OCI-LY7 (cell line): ENCODE measurements at regions not wholly inside any gene's neighbourhood (a gene's known extent, or its start where the extent isn't known, plus 50 kb on each side); places are given as distances from the start of the nearest gene placed in this dataset.

ENCODE experiments used
- BruUV-seq: library from RNA; stranded (reverse); fragments of 400-500 nt; replicated peaks from 2 replicates; lab custom pipeline; 2021; lab: Mats Ljungman, UMichigan
- CTCF ChIA-PET: fragments of 300-600 bp; sonication (Branson Sonifier 250); formaldehyde crosslinking; loops from one replicate; lab custom pipeline; 2022; ENCODE audit warnings: antibody characterized with exemption; ENCODE audit not compliant: unreplicated experiment; lab: Charles Lee
- POLR2A ChIA-PET: fragments of 300-600 bp; sonication (Branson Sonifier 250); formaldehyde crosslinking; loops from one replicate; lab custom pipeline; 2022; ENCODE audit warnings: antibody characterized with exemption; lab: Charles Lee
- DNase-seq: peaks from one replicate; pipeline ENCODE4 v3.0.0-alpha.2; 2015; ENCODE audit warnings: low spot score
- H2AFZ ChIP-seq: fragments of 200-600 bp; sonication (generic), shearing (Covaris generic); 2 replicates; pipeline ENCODE4 v1.6.1; 2014; ENCODE audit warnings: mild to moderate bottlenecking, antibody characterized with exemption, low read length, moderate library complexity
- H3K27ac ChIP-seq: fragments of 200-600 bp; sonication (generic); 2 replicates; pipeline ENCODE4 v1.5.1; 2014; ENCODE audit warnings: mixed run types, low read depth, mild to moderate bottlenecking, moderate library complexity, low read length, inconsistent platforms; ENCODE audit not compliant: poor library complexity, severe bottlenecking
- H3K36me3 ChIP-seq: fragments of 200-600 bp; sonication (generic); 2 replicates; pipeline ENCODE4 v1.6.1; 2014; ENCODE audit warnings: mild to moderate bottlenecking, antibody characterized with exemption, low read length, moderate library complexity, mixed read lengths; ENCODE audit not compliant: insufficient read depth
- H3K4me1 ChIP-seq: fragments of 200-600 bp; sonication (generic); 2 replicates; pipeline ENCODE4 v1.5.1; 2014; ENCODE audit warnings: mild to moderate bottlenecking, low read length; ENCODE audit not compliant: insufficient read depth, poor library complexity, severe bottlenecking
- H3K4me2 ChIP-seq: fragments of 200-600 bp; sonication (generic); 2 replicates; pipeline ENCODE4 v1.6.1; 2014; ENCODE audit warnings: mild to moderate bottlenecking, low read length
- H3K4me3 ChIP-seq: fragments of 200-600 bp; sonication (generic); 2 replicates; pipeline ENCODE4 v1.5.1; 2014; ENCODE audit warnings: mild to moderate bottlenecking, low read depth, low read length; ENCODE audit not compliant: poor library complexity, severe bottlenecking
- H3K79me2 ChIP-seq: fragments of 200-600 bp; sonication (generic); 2 replicates; pipeline ENCODE4 v1.6.1; 2016; ENCODE audit warnings: low read depth, mild to moderate bottlenecking, low read length, moderate library complexity, mixed read lengths; ENCODE audit not compliant: insufficient read depth
- H3K9me2 ChIP-seq: fragments of 200-600 bp; sonication (generic); 2 replicates; pipeline ENCODE4 v1.6.1; 2016; ENCODE audit warnings: mild to moderate bottlenecking, low read length, mixed read lengths; ENCODE audit not compliant: insufficient read depth
- H3K9me3 ChIP-seq: fragments of 200-600 bp; sonication (generic); 2 replicates; pipeline ENCODE4 v1.6.1; 2014; ENCODE audit warnings: mild to moderate bottlenecking, mixed run types, low read length, mixed read lengths
- H4K20me1 ChIP-seq: fragments of 200-600 bp; sonication (generic); 2 replicates; pipeline ENCODE4 v1.6.1; 2014; ENCODE audit warnings: mild to moderate bottlenecking, antibody characterized with exemption, low read length, moderate library complexity, mixed read lengths; ENCODE audit not compliant: insufficient read depth
- EZH2phosphoT487 ChIP-seq: fragments of 200-600 bp; sonication (generic); IDR thresholded peaks from 2 replicates; pipeline ENCODE4 v1.6.1; 2018; ENCODE audit warnings: low read depth, borderline replicate concordance, mild to moderate bottlenecking, mixed run types, antibody characterized with exemption, low read length, moderate library complexity, mixed read lengths
- intact Hi-C: fragments of 100-400 bp; cut with micrococcal nuclease; formaldehyde crosslinking; loops from one replicate; pipeline ENCODE4 v1.10.0; 2022; ENCODE audit not compliant: unreplicated experiment
- TF ChIP-seq, protein P1 (sequence below): fragments of 200-600 bp; sonication (generic); conservative IDR thresholded peaks from 2 replicates; pipeline ENCODE4 v1.5.1; 2014; ENCODE audit warnings: mild to moderate bottlenecking, antibody characterized with exemption, low read length, moderate library complexity, mixed read lengths

DNA sequence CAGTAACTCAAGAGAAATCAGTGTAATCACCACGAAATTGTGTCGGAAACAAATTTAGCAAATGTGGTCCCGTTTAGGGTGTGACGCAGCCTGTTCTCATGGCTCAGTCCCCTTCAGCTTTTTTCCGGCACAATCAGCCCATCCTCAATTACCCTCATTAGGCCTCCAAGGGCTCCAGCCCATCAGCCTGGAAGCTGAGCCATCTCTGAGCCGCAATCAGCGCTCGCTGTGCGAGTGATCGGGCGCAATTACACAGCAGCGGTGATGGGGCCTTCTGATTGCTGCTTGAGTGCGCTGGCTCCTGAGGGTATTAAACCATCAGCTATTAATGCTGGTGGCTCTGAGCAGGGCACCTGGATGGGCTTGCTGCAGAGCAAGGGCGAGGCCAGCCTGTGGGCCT, 55.6 kb downstream of the PLXNA1 start:
- Histone ChIP-seq H2AFZ (no peak overlapping the region), H3K4me2 (no peak overlapping the region), H3K36me3 (no peaks in the 10 kb centered on the region), H3K9me3 (no peaks in the 10 kb centered on the region), H3K4me1 (peaks cover 3% of the 10 kb centered on the region), H4K20me1 (no peaks in the 10 kb centered on the region), H3K79me2 (no peaks in the 10 kb centered on the region), H3K9me2 (no peaks in the 10 kb centered on the region), H3K4me3 (no peak overlapping the region), H3K27ac (no peak overlapping the region)
- intact Hi-C loops, result no loop called here
- POLR2A ChIA-PET, result no interaction called here
- no peak for DNase-seq
- CTCF ChIA-PET, result no interaction called here
- BruUV-seq, result no TSS peak
- TF ChIP-seq, protein P1, sequence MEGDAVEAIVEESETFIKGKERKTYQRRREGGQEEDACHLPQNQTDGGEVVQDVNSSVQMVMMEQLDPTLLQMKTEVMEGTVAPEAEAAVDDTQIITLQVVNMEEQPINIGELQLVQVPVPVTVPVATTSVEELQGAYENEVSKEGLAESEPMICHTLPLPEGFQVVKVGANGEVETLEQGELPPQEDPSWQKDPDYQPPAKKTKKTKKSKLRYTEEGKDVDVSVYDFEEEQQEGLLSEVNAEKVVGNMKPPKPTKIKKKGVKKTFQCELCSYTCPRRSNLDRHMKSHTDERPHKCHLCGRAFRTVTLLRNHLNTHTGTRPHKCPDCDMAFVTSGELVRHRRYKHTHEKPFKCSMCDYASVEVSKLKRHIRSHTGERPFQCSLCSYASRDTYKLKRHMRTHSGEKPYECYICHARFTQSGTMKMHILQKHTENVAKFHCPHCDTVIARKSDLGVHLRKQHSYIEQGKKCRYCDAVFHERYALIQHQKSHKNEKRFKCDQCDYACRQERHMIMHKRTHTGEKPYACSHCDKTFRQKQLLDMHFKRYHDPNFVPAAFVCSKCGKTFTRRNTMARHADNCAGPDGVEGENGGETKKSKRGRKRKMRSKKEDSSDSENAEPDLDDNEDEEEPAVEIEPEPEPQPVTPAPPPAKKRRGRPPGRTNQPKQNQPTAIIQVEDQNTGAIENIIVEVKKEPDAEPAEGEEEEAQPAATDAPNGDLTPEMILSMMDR, result no peak
- no peak for TF ChIP-seq EZH2phosphoT487

DNA sequence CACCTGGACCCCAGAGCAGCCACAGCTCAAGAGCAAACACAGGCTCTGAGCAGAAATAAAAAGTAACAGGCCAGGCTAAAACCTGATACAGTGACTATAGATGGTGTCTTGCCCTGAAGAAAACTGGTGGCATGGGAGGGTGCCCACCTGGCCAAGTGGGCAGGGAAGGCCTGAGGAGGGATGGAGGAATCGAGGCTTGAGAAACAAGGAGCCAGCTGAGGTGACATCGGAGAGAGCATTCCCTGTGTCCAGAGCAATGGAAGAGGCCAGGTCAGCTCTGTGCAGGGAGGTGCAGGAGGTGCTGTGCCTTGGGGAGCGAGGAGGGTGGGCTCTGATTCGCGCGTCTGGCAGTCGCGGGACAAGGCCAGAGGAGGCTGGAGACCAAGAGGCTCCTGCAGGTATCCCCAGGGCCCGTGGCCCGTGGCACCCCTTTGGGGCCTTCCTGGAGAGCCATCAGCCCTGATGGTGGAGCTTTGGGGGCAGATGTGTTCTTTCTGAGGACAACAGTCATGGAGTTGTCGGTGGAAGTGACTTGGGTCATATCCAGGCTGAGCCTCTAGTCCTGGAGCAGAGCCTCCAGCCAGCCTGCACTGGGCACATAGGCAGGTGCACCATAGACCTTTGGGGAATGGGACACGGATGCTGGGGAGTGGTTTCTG, 56.1 kb downstream of the PLXNA1 start:
- no peak overlapping the region for H3K4me3 ChIP-seq
- no peak overlapping the region for H3K27ac ChIP-seq
- no peak overlapping the region for H2AFZ ChIP-seq
- BruUV-seq, result no TSS peak
- no peaks in the 10 kb centered on the region for H3K79me2 ChIP-seq
- CTCF ChIA-PET, result no interaction called here
- no peak for TF ChIP-seq EZH2phosphoT487
- TF ChIP-seq, protein P1, result no peak
- peaks cover 3% of the 10 kb centered on the region for H3K4me1 ChIP-seq
- no peak for DNase-seq
- no peaks in the 10 kb centered on the region for H3K9me3 ChIP-seq
- H4K20me1 ChIP-seq, result no peaks in the 10 kb centered on the region
- intact Hi-C loops, result no loop called here
- H3K36me3 ChIP-seq, result no peaks in the 10 kb centered on the region
- POLR2A ChIA-PET, result no interaction called here
- H3K9me2 ChIP-seq, result no peaks in the 10 kb centered on the region
- no peak overlapping the region for H3K4me2 ChIP-seq

DNA sequence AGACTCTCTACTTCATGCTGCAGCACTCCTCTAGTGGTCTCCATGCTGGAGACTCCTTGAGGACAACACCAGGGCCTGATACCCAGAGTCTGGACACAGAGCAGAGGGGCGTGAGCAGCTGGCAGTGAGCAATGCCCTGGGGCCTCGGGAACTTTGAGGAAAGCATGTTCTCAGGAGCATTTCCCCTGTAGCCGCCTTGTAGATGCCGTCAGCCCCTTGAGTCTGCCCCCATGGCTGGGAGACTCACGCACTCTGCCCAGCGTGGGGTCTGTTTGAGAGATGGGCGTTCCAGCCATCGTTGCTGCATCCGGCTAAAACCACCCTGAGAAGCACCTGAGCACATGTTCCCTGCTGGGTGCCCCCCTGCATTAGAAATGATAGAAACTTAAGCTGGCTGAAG, 56.8 kb downstream of the PLXNA1 start:
- H3K9me3 ChIP-seq, result no peaks in the 10 kb centered on the region
- BruUV-seq, result no TSS peak
- no peaks in the 10 kb centered on the region for H3K36me3 ChIP-seq
- no peaks in the 10 kb centered on the region for H3K79me2 ChIP-seq
- DNase-seq, result no peak
- H3K27ac ChIP-seq, result no peak overlapping the region
- no peaks in the 10 kb centered on the region for H3K9me2 ChIP-seq
- H3K4me2 ChIP-seq, result no peak overlapping the region
- no peak overlapping the region for H3K4me3 ChIP-seq
- H3K4me1 ChIP-seq, result peaks cover 3% of the 10 kb centered on the region
- CTCF ChIA-PET, result no interaction called here
- no peak overlapping the region for H2AFZ ChIP-seq
- intact Hi-C loops, result no loop called here
- POLR2A ChIA-PET, result no interaction called here
- H4K20me1 ChIP-seq, result no peaks in the 10 kb centered on the region
- TF ChIP-seq, protein P1, result no peak
- no peak for TF ChIP-seq EZH2phosphoT487
